22Rv1 (cell line): ENCODE measurements at regions not wholly inside any gene's neighbourhood (a gene's known extent, or its start where the extent isn't known, plus 50 kb on each side); places are given as distances from the start of the nearest gene placed in this dataset.

ENCODE experiments used
- ZFX ChIP-seq: fragments of 450-650 bp; IDR thresholded peaks from 2 replicates; pipeline ENCODE4 v1.6.1; 2017; ENCODE audit warnings: antibody characterized with exemption, borderline replicate concordance
- TF ChIP-seq, protein P1 (sequence below): fragments of 450-650 bp; IDR thresholded peaks from 2 replicates; pipeline ENCODE4 v1.5.1; 2017; ENCODE audit warnings: mild to moderate bottlenecking

DNA sequence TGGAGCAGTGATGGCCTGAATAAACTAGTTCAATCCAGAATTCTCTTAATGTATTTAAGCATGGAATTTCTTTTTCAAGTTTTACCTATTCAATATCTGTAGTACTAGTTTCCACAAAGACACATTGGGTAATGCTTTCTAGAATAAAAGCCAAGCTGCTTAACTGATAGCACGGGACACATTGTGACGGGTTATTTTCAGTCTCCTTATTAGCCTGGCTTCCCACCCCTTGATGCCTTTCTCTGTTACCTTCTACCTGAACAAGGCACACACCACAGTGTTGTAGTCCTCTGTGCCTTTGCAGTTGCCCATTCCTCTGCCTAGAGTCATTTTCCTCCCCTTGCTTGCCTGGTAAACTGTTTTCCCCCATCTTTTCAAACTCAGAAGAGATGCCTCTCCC lies 139.1 kb downstream of the HDGFL1 start:
- TF ChIP-seq, protein P1, sequence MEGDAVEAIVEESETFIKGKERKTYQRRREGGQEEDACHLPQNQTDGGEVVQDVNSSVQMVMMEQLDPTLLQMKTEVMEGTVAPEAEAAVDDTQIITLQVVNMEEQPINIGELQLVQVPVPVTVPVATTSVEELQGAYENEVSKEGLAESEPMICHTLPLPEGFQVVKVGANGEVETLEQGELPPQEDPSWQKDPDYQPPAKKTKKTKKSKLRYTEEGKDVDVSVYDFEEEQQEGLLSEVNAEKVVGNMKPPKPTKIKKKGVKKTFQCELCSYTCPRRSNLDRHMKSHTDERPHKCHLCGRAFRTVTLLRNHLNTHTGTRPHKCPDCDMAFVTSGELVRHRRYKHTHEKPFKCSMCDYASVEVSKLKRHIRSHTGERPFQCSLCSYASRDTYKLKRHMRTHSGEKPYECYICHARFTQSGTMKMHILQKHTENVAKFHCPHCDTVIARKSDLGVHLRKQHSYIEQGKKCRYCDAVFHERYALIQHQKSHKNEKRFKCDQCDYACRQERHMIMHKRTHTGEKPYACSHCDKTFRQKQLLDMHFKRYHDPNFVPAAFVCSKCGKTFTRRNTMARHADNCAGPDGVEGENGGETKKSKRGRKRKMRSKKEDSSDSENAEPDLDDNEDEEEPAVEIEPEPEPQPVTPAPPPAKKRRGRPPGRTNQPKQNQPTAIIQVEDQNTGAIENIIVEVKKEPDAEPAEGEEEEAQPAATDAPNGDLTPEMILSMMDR, result no peak
- TF ChIP-seq ZFX, result no peak
